Panc1 (cell line): ENCODE measurements at regions not wholly inside any gene's neighbourhood (a gene's known extent, or its start where the extent isn't known, plus 50 kb on each side); places are given as distances from the start of the nearest gene placed in this dataset.

ENCODE experiments used
- CTCF ChIP-seq: fragments of 450-650 bp; IDR thresholded peaks from 2 replicates; pipeline ENCODE4 v1.5.1; 2017; ENCODE audit warnings: mild to moderate bottlenecking
- REST ChIP-seq, 2 experiments: IDR thresholded peaks; 2 replicates each; pipeline ENCODE4 v1.6.1; 2011 to 2012; ENCODE audit warnings: low read depth in 2 of 2, control low read depth in 1 of 2, low read length in 1 of 2, mild to moderate bottlenecking in 1 of 2, moderate library complexity in 1 of 2; ENCODE audit not compliant: insufficient read depth in 1 of 2
- SIN3A ChIP-seq: IDR thresholded peaks from 2 replicates; pipeline ENCODE4 v1.6.1; 2012; ENCODE audit warnings: low read depth, mild to moderate bottlenecking, low read length, moderate library complexity, borderline replicate concordance; ENCODE audit not compliant: insufficient read depth

GRCh38 chr10:3418926-3419325, 246.3 kb upstream of the PITRM1 start:
- TF ChIP-seq CTCF (no peak), SIN3A (no peak), REST (IDR thresholded peaks at IDR 0.05; ENCODE audit: insufficient read depth in 1 of 2, low read depth in 2 of 2, low read length in 1 of 2) (no peak)
